ENCODE measurements at regions not wholly inside any gene's neighbourhood (a gene's known extent, or its start where the extent isn't known, plus 50 kb on each side); places are given as distances from the start of the nearest gene placed in this dataset.
A peak's percentile ranks its signal among the peaks of the same experiment; 100 is the strongest.

GRCh38 chr12:94754653-94755052, 104.3 kb upstream of the TMCC3 start:
- Histone ChIP-seq H3K27ac (ENCODE audit: poor library complexity, severe bottlenecking) (no peak overlapping the region), H3K4me1 (ENCODE audit: insufficient read depth, poor library complexity, severe bottlenecking) (no peaks in the 10 kb centered on the region), H3K4me3 (ENCODE audit: severe bottlenecking) (no peak overlapping the region), H3K27me3 (ENCODE audit: insufficient read depth, poor library complexity, severe bottlenecking) (no peaks in the 10 kb centered on the region), H3K36me3 (ENCODE audit: low read depth) (no peaks in the 10 kb centered on the region), H3K9me3 (ENCODE audit: severe bottlenecking) (no peaks in the 10 kb centered on the region)
- TF ChIP-seq CTCF (IDR thresholded peaks at IDR 0.05; ENCODE audit: poor library complexity, severe bottlenecking), result peak; percentile 36
- ATAC-seq (ENCODE audit: low read depth), result no peak
- DNase-seq (ENCODE audit: low spot score), result no peak

- H3K36me3 ChIP-seq (ENCODE audit: low read depth), result no peaks in the 10 kb centered on the region
- DNase-seq (ENCODE audit: low spot score) (no peak), ATAC-seq (ENCODE audit: low read depth) (no peak; the same call in 2 of the 3 replicates)
- H3K4me1 ChIP-seq (ENCODE audit: insufficient read depth, poor library complexity, severe bottlenecking), result no peaks in the 10 kb centered on the region
- no peaks in the 10 kb centered on the region for H3K27me3 ChIP-seq (ENCODE audit: insufficient read depth, poor library complexity, severe bottlenecking)
- no peaks in the 10 kb centered on the region for H3K9me3 ChIP-seq (ENCODE audit: severe bottlenecking)
- H3K27ac ChIP-seq (ENCODE audit: poor library complexity, severe bottlenecking), result no peak overlapping the region
- TF ChIP-seq CTCF (IDR thresholded peaks at IDR 0.05; ENCODE audit: poor library complexity, severe bottlenecking), result peak; percentile 19
- no peak overlapping the region for H3K4me3 ChIP-seq (ENCODE audit: severe bottlenecking)
These were observed 102.8 kb upstream of the TMCC3 start for GRCh38 chr12:94753036-94753679.

GRCh38 chr12:94750864-94751263, 100.5 kb upstream of the TMCC3 start:
- Histone ChIP-seq H3K4me3 (ENCODE audit: severe bottlenecking) (no peak overlapping the region), H3K27ac (ENCODE audit: poor library complexity, severe bottlenecking) (no peak overlapping the region), H3K9me3 (ENCODE audit: severe bottlenecking) (no peaks in the 10 kb centered on the region), H3K36me3 (ENCODE audit: low read depth) (no peaks in the 10 kb centered on the region), H3K4me1 (ENCODE audit: insufficient read depth, poor library complexity, severe bottlenecking) (no peaks in the 10 kb centered on the region), H3K27me3 (ENCODE audit: insufficient read depth, poor library complexity, severe bottlenecking) (no peaks in the 10 kb centered on the region)
- DNase-seq (ENCODE audit: low spot score), result no peak
- ATAC-seq (ENCODE audit: low read depth), result no peak
- no peak for TF ChIP-seq CTCF (IDR thresholded peaks at IDR 0.05; ENCODE audit: poor library complexity, severe bottlenecking)

- Histone ChIP-seq H3K27ac (ENCODE audit: poor library complexity, severe bottlenecking) (no peak overlapping the region), H3K9me3 (ENCODE audit: severe bottlenecking) (no peaks in the 10 kb centered on the region), H3K4me3 (ENCODE audit: severe bottlenecking) (no peak overlapping the region), H3K27me3 (ENCODE audit: insufficient read depth, poor library complexity, severe bottlenecking) (no peaks in the 10 kb centered on the region), H3K36me3 (ENCODE audit: low read depth) (no peaks in the 10 kb centered on the region), H3K4me1 (ENCODE audit: insufficient read depth, poor library complexity, severe bottlenecking) (no peaks in the 10 kb centered on the region)
- DNase-seq (ENCODE audit: low spot score), result no peak
- no peak for ATAC-seq (ENCODE audit: low read depth)
- no peak for TF ChIP-seq CTCF (IDR thresholded peaks at IDR 0.05; ENCODE audit: poor library complexity, severe bottlenecking)
These were observed 99.5 kb upstream of the TMCC3 start for GRCh38 chr12:94749890-94750289.

GRCh38 chr12:94749455-94749854, 99.1 kb upstream of the TMCC3 start:
- TF ChIP-seq CTCF (IDR thresholded peaks at IDR 0.05; ENCODE audit: poor library complexity, severe bottlenecking), result no peak
- Histone ChIP-seq H3K9me3 (ENCODE audit: severe bottlenecking) (no peaks in the 10 kb centered on the region), H3K4me3 (ENCODE audit: severe bottlenecking) (no peak overlapping the region), H3K27ac (ENCODE audit: poor library complexity, severe bottlenecking) (no peak overlapping the region), H3K36me3 (ENCODE audit: low read depth) (no peaks in the 10 kb centered on the region), H3K4me1 (ENCODE audit: insufficient read depth, poor library complexity, severe bottlenecking) (no peaks in the 10 kb centered on the region), H3K27me3 (ENCODE audit: insufficient read depth, poor library complexity, severe bottlenecking) (no peaks in the 10 kb centered on the region)
- DNase-seq (ENCODE audit: low spot score) (no peak), ATAC-seq (ENCODE audit: low read depth) (no peak)

Data from RWPE2 (cell line).